ENCODE measurements at regions not wholly inside any gene's neighbourhood (a gene's known extent, or its start where the extent isn't known, plus 50 kb on each side); places are given as distances from the start of the nearest gene placed in this dataset.

- DNase-seq (ENCODE audit: low read depth), result no peak
- no peak for TF ChIP-seq CTCF (IDR thresholded peaks at IDR 0.05; ENCODE audit: low read depth, low read length, missing control alignments)
- in situ Hi-C loops (cut with HindIII; ENCODE audit: low sequenced_read_pairs), result no loop called here
Observed at GRCh38 chr7:371779-372545, 82.0 kb downstream of the FOXL3 start.

GRCh38 chr7:372546-372931, 82.6 kb downstream of the FOXL3 start:
- in situ Hi-C loops (cut with HindIII; ENCODE audit: low sequenced_read_pairs), result no loop called here
- no peak for DNase-seq (ENCODE audit: low read depth)
- TF ChIP-seq CTCF (IDR thresholded peaks at IDR 0.05; ENCODE audit: low read depth, low read length, missing control alignments), result no peak
- H3K4me3 ChIP-seq (ENCODE audit: low read depth, low read length), result no peak overlapping the region

More at GRCh38 chr7:371779-372545, 82.0 kb downstream of the FOXL3 start:
- no peak overlapping the region for H3K4me3 ChIP-seq (ENCODE audit: low read depth, low read length)

- DNase-seq (ENCODE audit: low read depth), result no peak
- TF ChIP-seq CTCF (IDR thresholded peaks at IDR 0.05; ENCODE audit: low read depth, low read length, missing control alignments), result no peak
- in situ Hi-C loops (cut with HindIII; ENCODE audit: low sequenced_read_pairs), result no loop called here
- no peak overlapping the region for H3K4me3 ChIP-seq (ENCODE audit: low read depth, low read length)
Observed at GRCh38 chr7:372932-373791, 83.2 kb downstream of the FOXL3 start.

GRCh38 chr7:373818-374705, 84.1 kb downstream of the FOXL3 start:
- TF ChIP-seq CTCF (IDR thresholded peaks at IDR 0.05; ENCODE audit: low read depth, low read length, missing control alignments), result no peak
- no peak for DNase-seq (ENCODE audit: low read depth)
- no peak overlapping the region for H3K4me3 ChIP-seq (ENCODE audit: low read depth, low read length)
- in situ Hi-C loops (cut with HindIII; ENCODE audit: low sequenced_read_pairs), result no loop called here

- in situ Hi-C loops (cut with HindIII; ENCODE audit: low sequenced_read_pairs), result no loop called here
- TF ChIP-seq CTCF (IDR thresholded peaks at IDR 0.05; ENCODE audit: low read depth, low read length, missing control alignments), result no peak
- no peak for DNase-seq (ENCODE audit: low read depth)
- H3K4me3 ChIP-seq (ENCODE audit: low read depth, low read length), result no peak overlapping the region
Observed at GRCh38 chr7:374706-375311, 84.8 kb downstream of the FOXL3 start.
